SK-N-SH (cell line): ENCODE measurements at regions not wholly inside any gene's neighbourhood (a gene's known extent, or its start where the extent isn't known, plus 50 kb on each side); places are given as distances from the start of the nearest gene placed in this dataset.

ENCODE experiments used
- CTCF ChIA-PET: fragments of 300-600, 350-600 bp; formaldehyde crosslinking; extraction: SDS; loops from one replicate; lab custom pipeline; 2021; lab: Yijun Ruan, JAX
- POLR2A ChIA-PET: fragments of 350-600 bp; sonication (Branson Sonifier 250); formaldehyde crosslinking; extraction: SDS; loops from one replicate; lab custom pipeline; 2020; ENCODE audit warnings: antibody characterized with exemption, inconsistent platforms; lab: Yijun Ruan, JAX
- DNase-seq: peaks from one replicate; pipeline ENCODE4 v3.0.0; 2012
- H2AFZ ChIP-seq: fragments of 200-600 bp; sonication (generic); 2 replicates; pipeline ENCODE4 v1.8.1; 2016; ENCODE audit warnings: antibody characterized with exemption, mild to moderate bottlenecking, low read depth
- H3F3A ChIP-seq: fragments of 200-600 bp; sonication (generic); replicated peaks from 2 replicates; pipeline ENCODE3; 2016; ENCODE audit warnings: antibody characterized with exemption, mild to moderate bottlenecking; ENCODE audit not compliant: insufficient read depth
- H3K27ac ChIP-seq, 2 experiments: fragments of 200-500 bp in 1 of 2; fragments of 200-600 bp in 1 of 2; sonication (Bioruptor generic) in 1 of 2; sonication (generic), shearing (Covaris generic) in 1 of 2; 2 replicates each; pipeline versions ENCODE4 v1.5.1 to v1.6.1; 2014 to 2016; ENCODE audit warnings: low read depth in 2 of 2, inconsistent platforms in 1 of 2, low read length in 1 of 2, mild to moderate bottlenecking in 1 of 2, mixed read lengths in 1 of 2
- H3K27me3 ChIP-seq: fragments of 200-600 bp; sonication (generic), shearing (Covaris generic); 2 replicates; pipeline ENCODE4 v1.6.1; 2016; ENCODE audit warnings: mixed run types; ENCODE audit not compliant: insufficient read depth
- H3K36me3 ChIP-seq, 2 experiments: fragments of 200-500 bp in 1 of 2; fragments of 200-600 bp in 1 of 2; sonication (Bioruptor generic) in 1 of 2; sonication (generic) in 1 of 2; replicated peaks in 1 of 2; 2 replicates each; pipeline versions ENCODE3 to v1.5.1; 2014 to 2016; ENCODE audit warnings: low read length in 1 of 2, mild to moderate bottlenecking in 1 of 2; ENCODE audit not compliant: insufficient read depth in 2 of 2, control insufficient read depth in 1 of 2
- H3K4me1 ChIP-seq, 2 experiments: fragments of 200-500 bp in 1 of 2; fragments of 200-600 bp in 1 of 2; sonication (Bioruptor generic) in 1 of 2; sonication (generic), shearing (Covaris generic) in 1 of 2; 2 replicates each; pipeline versions ENCODE4 v1.5.1 to v1.6.1; 2014 to 2016; ENCODE audit warnings: low read depth in 1 of 2, low read length in 1 of 2, mixed run types in 1 of 2; ENCODE audit not compliant: insufficient read depth in 2 of 2, control insufficient read depth in 1 of 2
- H3K4me2 ChIP-seq: fragments of 200-600 bp; sonication (generic), shearing (Covaris generic); 2 replicates; pipeline ENCODE4 v1.6.1; 2017; ENCODE audit warnings: mixed run types
- H3K4me3 ChIP-seq, 2 experiments: fragments of 200-500 bp in 1 of 2; fragments of 200-600 bp in 1 of 2; sonication (Bioruptor generic) in 1 of 2; sonication (generic), shearing (Covaris generic) in 1 of 2; 2 replicates each; pipeline versions ENCODE4 v1.5.1 to v1.8.1; 2014 to 2016; ENCODE audit warnings: low read depth in 2 of 2, inconsistent platforms in 1 of 2, low read length in 1 of 2, mild to moderate bottlenecking in 1 of 2, mixed read lengths in 1 of 2, moderate library complexity in 1 of 2
- H3K79me2 ChIP-seq: fragments of 200-600 bp; sonication (generic); 2 replicates; pipeline ENCODE4 v1.8.1; 2017; ENCODE audit warnings: mild to moderate bottlenecking; ENCODE audit not compliant: insufficient read depth
- H3K9ac ChIP-seq: fragments of 200-600 bp; sonication (generic); 2 replicates; pipeline ENCODE4 v1.6.1; 2017; ENCODE audit warnings: mixed run types
- H3K9me2 ChIP-seq: fragments of 200-600 bp; sonication (generic); 2 replicates; pipeline ENCODE4 v1.6.1; 2017; ENCODE audit warnings: mixed run types
- H3K9me3 ChIP-seq: fragments of 200-600 bp; sonication (generic); 2 replicates; pipeline ENCODE4 v1.6.1; 2017; ENCODE audit warnings: mixed run types, mild to moderate bottlenecking, moderate library complexity
- H4K20me1 ChIP-seq: fragments of 200-600 bp; sonication (generic); 2 replicates; pipeline ENCODE4 v1.6.1; 2017; ENCODE audit warnings: mild to moderate bottlenecking, mixed run types; ENCODE audit not compliant: insufficient read depth
- CTCF ChIP-seq: fragments of 200-600 bp; sonication (generic); IDR thresholded peaks from 2 replicates; pipeline ENCODE4 v1.6.1; 2017; ENCODE audit warnings: antibody characterized with exemption, mild to moderate bottlenecking, moderate library complexity
- ELF1 ChIP-seq: IDR thresholded peaks from 2 replicates; pipeline ENCODE4 v1.4.0; 2012
- EP300 ChIP-seq, 2 experiments: IDR thresholded peaks; 2 replicates each; pipeline versions ENCODE4 v1.4.0 to v1.6.1; 2012; ENCODE audit warnings: borderline replicate concordance in 1 of 2, low read depth in 1 of 2, low read length in 1 of 2
- EZH2phosphoT487 ChIP-seq: fragments of 200-600 bp; sonication (generic); IDR thresholded peaks from 2 replicates; pipeline ENCODE4 v1.6.1; 2017; ENCODE audit warnings: low read depth, mixed run types, mild to moderate bottlenecking, antibody characterized with exemption, moderate library complexity, borderline replicate concordance
- FOXM1 ChIP-seq: IDR thresholded peaks from 2 replicates; pipeline ENCODE4 v1.4.0; 2012; ENCODE audit warnings: low read depth, mild to moderate bottlenecking
- GABPA ChIP-seq: IDR thresholded peaks from 2 replicates; pipeline ENCODE4 v1.4.0; 2012; ENCODE audit warnings: low read depth, mild to moderate bottlenecking
- GATA2 ChIP-seq: sonication (generic); formaldehyde crosslinking; IDR thresholded peaks from 2 replicates; pipeline ENCODE4 v1.5.0; 2020; ENCODE audit warnings: mild to moderate bottlenecking, missing genetic modification reagents
- JUND ChIP-seq: IDR thresholded peaks from 2 replicates; pipeline ENCODE4 v1.4.0; 2012
- MEF2A ChIP-seq: IDR thresholded peaks from 2 replicates; pipeline ENCODE4 v1.4.0; 2012; ENCODE audit warnings: low read depth, borderline replicate concordance
- NFIC ChIP-seq: IDR thresholded peaks from 2 replicates; pipeline ENCODE4 v1.4.0; 2012; ENCODE audit warnings: borderline replicate concordance
- NRF1 ChIP-seq: IDR thresholded peaks from 2 replicates; pipeline ENCODE4 v1.6.1; 2012; ENCODE audit warnings: low read depth, mild to moderate bottlenecking, low read length
- RFX5 ChIP-seq: IDR thresholded peaks from 2 replicates; pipeline ENCODE4 v1.6.1; 2012; ENCODE audit warnings: mild to moderate bottlenecking, improper control_type of control experiment, low read length
- TAF1 ChIP-seq: IDR thresholded peaks from 2 replicates; pipeline ENCODE4 v1.6.1; 2012; ENCODE audit warnings: low read depth, mild to moderate bottlenecking, low read length, moderate library complexity, borderline replicate concordance
- TEAD4 ChIP-seq: IDR thresholded peaks from 2 replicates; pipeline ENCODE4 v1.4.0; 2012; ENCODE audit warnings: mild to moderate bottlenecking, borderline replicate concordance; ENCODE audit not compliant: insufficient read depth
- USF2 ChIP-seq: fragments of 150-350 bp; IDR thresholded peaks from 2 replicates; pipeline ENCODE4 v1.6.1; 2017; ENCODE audit warnings: antibody characterized with exemption, low read length, low read depth, borderline replicate concordance
- ZBTB33 ChIP-seq: IDR thresholded peaks from 2 replicates; pipeline ENCODE4 v1.4.0; 2012; ENCODE audit warnings: low read depth, borderline replicate concordance
- WGBS: methylation state at CpG from one replicate; pipeline ENCODE4 v1.1.6; 2017; ENCODE audit warnings: low lambda C conversion rate; 5-methylcytosine and 5-hydroxymethylcytosine counted together

GRCh38 chr13:33547035-33547434 lies 261.5 kb upstream of the STARD13 start:
- no peak overlapping the region for H2AFZ ChIP-seq
- ChIA-PET POLR2A (no interaction called here), CTCF (interaction anchor here (0.7 to 0.9 kb wide), 3 partner anchors 39 to 961 kb away, joined by 3 read pairs; no protein-coding TSS in a partner anchor)
- WGBS = 28% methylated on average over 1 of the region's 1 CpG
- no peaks in the 10 kb centered on the region for H3K9me2 ChIP-seq
- no peak overlapping the region for H3K4me2 ChIP-seq
- H4K20me1 ChIP-seq = no peaks in the 10 kb centered on the region
- H3K4me1 ChIP-seq = peaks cover 17% of the 10 kb centered on the region in 2 experiments; a peak in 3 of 4 replicates
- H3K27me3 ChIP-seq = no peaks in the 10 kb centered on the region
- no peaks in the 10 kb centered on the region for H3K79me2 ChIP-seq
- DNase-seq = no peak
- H3K27ac ChIP-seq = no peak overlapping the region
- H3K9me3 ChIP-seq = no peaks in the 10 kb centered on the region
- TF ChIP-seq CTCF (no peak), FOXM1 (no peak), ZBTB33 (no peak), GABPA (no peak), EP300 (IDR thresholded peaks at IDR 0.05; ENCODE audit: borderline replicate concordance in 1 of 2, low read depth in 1 of 2, low read length in 1 of 2) (no peak), TEAD4 (no peak), NFIC (no peak), MEF2A (no peak), USF2 (no peak), TAF1 (no peak), JUND (no peak), EZH2phosphoT487 (no peak), ELF1 (no peak), NRF1 (no peak), RFX5 (no peak), GATA2 (CRISPR knock-in tag) (no peak)
- H3K36me3 ChIP-seq = no peaks in the 10 kb centered on the region
- peaks cover 17% of the 10 kb centered on the region for H3F3A ChIP-seq
- H3K4me3 ChIP-seq = no peak overlapping the region
- H3K9ac ChIP-seq = no peak overlapping the region
